Body of pancreas (tissue), 4 donors: ENCODE measurements at regions not wholly inside any gene's neighbourhood (a gene's known extent, or its start where the extent isn't known, plus 50 kb on each side); places are given as distances from the start of the nearest gene placed in this dataset.

Source experiments
- POLR2A ChIP-seq, 3 donors: fragments of 450-650 bp; IDR thresholded peaks; one replicate each; pipeline ENCODE4 v1.6.1; 2016; ENCODE audit warnings: antibody characterized with exemption in 3 of 3, mild to moderate bottlenecking in 2 of 3
- TF ChIP-seq, protein P1 (sequence below), 7 experiments: fragments of 450-650 bp in 4 of 7; fragments of 200-600 bp in 3 of 7; sonication (generic) in 3 of 7; IDR thresholded peaks; one replicate each; pipeline ENCODE4 v1.5.1; 2016 to 2019; ENCODE audit warnings: antibody characterized with exemption in 7 of 7

DNA sequence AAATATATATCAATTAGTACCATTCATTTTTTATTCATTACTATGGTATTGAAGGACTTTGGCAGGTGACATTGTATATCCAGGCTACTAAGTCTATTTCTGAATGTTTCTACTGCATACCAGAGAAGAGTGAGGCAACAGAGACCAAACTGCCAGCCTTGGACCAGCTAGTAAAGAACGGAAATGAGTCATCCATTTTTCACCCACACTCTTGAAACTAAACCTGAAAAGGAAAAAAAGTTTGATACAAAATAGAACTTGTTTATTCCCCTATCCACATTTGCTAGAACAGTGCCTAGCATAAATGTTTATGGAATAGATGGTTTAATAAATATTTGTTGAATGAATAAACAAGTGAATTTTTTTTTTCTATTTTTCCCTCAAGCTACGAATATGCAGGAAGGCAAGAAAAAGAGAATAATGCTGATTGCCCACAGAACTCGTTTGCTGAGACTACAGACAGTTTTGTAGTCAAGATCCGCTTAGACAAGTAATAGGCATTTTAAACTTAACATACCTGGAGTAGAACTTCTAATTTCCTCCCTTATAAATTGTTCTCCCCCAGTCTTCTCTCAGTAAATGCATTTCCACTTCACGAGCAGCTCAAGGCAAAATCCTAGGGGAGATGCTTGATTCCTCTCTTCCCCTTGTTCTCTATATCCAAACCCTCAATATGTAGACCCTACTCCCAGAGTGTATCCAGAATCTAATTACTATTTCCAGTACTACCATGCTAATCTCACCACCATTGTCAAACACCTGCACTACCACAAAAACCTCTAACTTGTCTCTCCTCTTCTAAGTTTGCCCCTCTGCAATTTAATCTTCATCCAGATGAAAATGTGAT lies 146.2 kb upstream of the RASA1 start:
- no peak for TF ChIP-seq POLR2A (IDR thresholded peaks at IDR 0.05)
- TF ChIP-seq, protein P1, sequence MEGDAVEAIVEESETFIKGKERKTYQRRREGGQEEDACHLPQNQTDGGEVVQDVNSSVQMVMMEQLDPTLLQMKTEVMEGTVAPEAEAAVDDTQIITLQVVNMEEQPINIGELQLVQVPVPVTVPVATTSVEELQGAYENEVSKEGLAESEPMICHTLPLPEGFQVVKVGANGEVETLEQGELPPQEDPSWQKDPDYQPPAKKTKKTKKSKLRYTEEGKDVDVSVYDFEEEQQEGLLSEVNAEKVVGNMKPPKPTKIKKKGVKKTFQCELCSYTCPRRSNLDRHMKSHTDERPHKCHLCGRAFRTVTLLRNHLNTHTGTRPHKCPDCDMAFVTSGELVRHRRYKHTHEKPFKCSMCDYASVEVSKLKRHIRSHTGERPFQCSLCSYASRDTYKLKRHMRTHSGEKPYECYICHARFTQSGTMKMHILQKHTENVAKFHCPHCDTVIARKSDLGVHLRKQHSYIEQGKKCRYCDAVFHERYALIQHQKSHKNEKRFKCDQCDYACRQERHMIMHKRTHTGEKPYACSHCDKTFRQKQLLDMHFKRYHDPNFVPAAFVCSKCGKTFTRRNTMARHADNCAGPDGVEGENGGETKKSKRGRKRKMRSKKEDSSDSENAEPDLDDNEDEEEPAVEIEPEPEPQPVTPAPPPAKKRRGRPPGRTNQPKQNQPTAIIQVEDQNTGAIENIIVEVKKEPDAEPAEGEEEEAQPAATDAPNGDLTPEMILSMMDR (IDR thresholded peaks at IDR 0.05) = no peak
